GM23248 (cell line): ENCODE measurements at regions not wholly inside any gene's neighbourhood (a gene's known extent, or its start where the extent isn't known, plus 50 kb on each side); places are given as distances from the start of the nearest gene placed in this dataset.

Experiments
- DNase-seq: peaks from one replicate; pipeline ENCODE4 v3.0.0-alpha.2; 2015
- H2AFZ ChIP-seq: fragments of 200-600 bp; sonication (generic); 2 replicates; pipeline ENCODE4 v1.6.1; 2016; ENCODE audit warnings: antibody characterized with exemption
- H3F3A ChIP-seq: fragments of 200-600 bp; sonication (generic); 2 replicates; pipeline ENCODE4 v1.6.1; 2016; ENCODE audit warnings: mild to moderate bottlenecking, antibody characterized with exemption, mixed run types; ENCODE audit not compliant: insufficient read depth
- H3K27ac ChIP-seq: fragments of 200-600 bp; sonication (generic); 2 replicates; pipeline ENCODE4 v1.5.1; 2016; ENCODE audit warnings: mild to moderate bottlenecking
- H3K27me3 ChIP-seq: fragments of 200-600 bp; sonication (generic); replicated peaks from 2 replicates; pipeline ENCODE4 v1.6.1; 2016; ENCODE audit warnings: mild to moderate bottlenecking; ENCODE audit not compliant: insufficient read depth
- H3K36me3 ChIP-seq: fragments of 200-600 bp; sonication (generic); 2 replicates; pipeline ENCODE4 v1.6.1; 2016; ENCODE audit warnings: low read depth, mild to moderate bottlenecking
- H3K4me1 ChIP-seq: fragments of 200-600 bp; sonication (generic); 2 replicates; pipeline ENCODE4 v1.6.1; 2016; ENCODE audit warnings: mild to moderate bottlenecking; ENCODE audit not compliant: insufficient read depth
- H3K4me2 ChIP-seq: fragments of 200-600 bp; sonication (generic); one replicate; pipeline ENCODE4 v1.6.1; 2016; ENCODE audit warnings: mild to moderate bottlenecking; ENCODE audit not compliant: unreplicated experiment
- H3K4me3 ChIP-seq: fragments of 200-600 bp; sonication (generic); 2 replicates; pipeline ENCODE4 v1.5.1; 2016; ENCODE audit warnings: mild to moderate bottlenecking
- H3K79me2 ChIP-seq: fragments of 200-600 bp; sonication (generic); 2 replicates; pipeline ENCODE4 v1.6.1; 2016; ENCODE audit warnings: mild to moderate bottlenecking; ENCODE audit not compliant: insufficient read depth
- H3K9ac ChIP-seq: fragments of 200-600 bp; sonication (generic); 2 replicates; pipeline ENCODE4 v1.6.1; 2016; ENCODE audit warnings: mild to moderate bottlenecking
- H3K9me2 ChIP-seq: fragments of 200-600 bp; sonication (generic); 2 replicates; pipeline ENCODE4 v1.6.1; 2016; ENCODE audit warnings: mixed run types, mild to moderate bottlenecking, moderate library complexity; ENCODE audit not compliant: insufficient read depth
- H3K9me3 ChIP-seq: fragments of 200-600 bp; sonication (generic); one replicate; pipeline ENCODE4 v1.6.1; 2017; ENCODE audit warnings: low read depth
- H4K20me1 ChIP-seq: fragments of 200-600 bp; sonication (generic); 2 replicates; pipeline ENCODE4 v1.6.0; 2016; ENCODE audit not compliant: insufficient read depth
- EZH2 ChIP-seq: fragments of 200-600 bp; sonication (generic); IDR thresholded peaks from 2 replicates; pipeline ENCODE4 v1.6.1; 2018; ENCODE audit warnings: antibody characterized with exemption, mild to moderate bottlenecking; ENCODE audit not compliant: insufficient read depth, poor library complexity, severe bottlenecking
- EZH2phosphoT487 ChIP-seq: fragments of 200-600 bp; sonication (generic); IDR thresholded peaks from 2 replicates; pipeline ENCODE4 v1.6.1; 2018; ENCODE audit warnings: antibody characterized with exemption, moderate library complexity, mild to moderate bottlenecking, low read depth; ENCODE audit not compliant: insufficient read depth
- WGBS, 2 experiments: methylation state at CpG; one replicate each; pipeline ENCODE4 v1.1.6; 2015 to 2017; ENCODE audit warnings: low lambda C conversion rate in 2 of 2, low coverage in 1 of 2; ENCODE audit errors: missing lambda C conversion rate in 2 of 2; 5-methylcytosine and 5-hydroxymethylcytosine counted together
- in situ Hi-C: fragments of 300-500 bp; cut with MboI; formaldehyde crosslinking; loops from 2 replicates; pipeline ENCODE4 v1.15.0; 2020

DNA sequence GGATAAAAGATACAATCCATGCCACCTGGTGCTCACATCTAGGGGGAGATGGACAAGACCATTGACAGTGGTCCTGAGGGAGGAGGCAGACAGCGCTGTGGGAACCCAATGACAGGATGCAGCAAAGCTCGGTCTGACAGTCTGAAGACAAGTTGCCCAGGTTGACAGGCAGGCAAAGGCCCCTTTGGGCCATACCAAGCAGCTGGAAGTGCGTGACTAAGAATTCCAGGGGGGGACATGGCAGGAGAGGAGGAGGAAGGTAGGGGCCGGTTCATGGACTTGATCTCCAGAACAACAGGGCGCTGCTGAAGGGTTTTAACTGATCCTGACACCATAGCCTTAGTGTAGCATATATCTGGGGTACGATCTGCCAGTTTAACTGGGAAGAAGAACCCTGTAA lies 83.4 kb downstream of the RPLP1 start:
- Histone ChIP-seq H3F3A (no peaks in the 10 kb centered on the region), H3K9me2 (no peaks in the 10 kb centered on the region), H4K20me1 (no peaks in the 10 kb centered on the region), H3K4me2 (no peak overlapping the region), H3K4me1 (0 out of 2 replicates have a peak, but pooled peaks cover 4% of the 10 kb centered on the region), H3K9ac (no peak overlapping the region), H3K4me3 (no peak overlapping the region), H3K9me3 (no peaks in the 10 kb centered on the region), H2AFZ (no peak overlapping the region), H3K27ac (no peak overlapping the region), H3K36me3 (no peaks in the 10 kb centered on the region), H3K79me2 (no peaks in the 10 kb centered on the region), H3K27me3 (peaks cover 5% of the 10 kb centered on the region; the same call in 1 of the 2 replicates)
- 75 to 81% methylated on average over 6 of the region's 6 CpGs for WGBS, 2 experiments
- no peak for TF ChIP-seq EZH2phosphoT487
- no peak for TF ChIP-seq EZH2
- DNase-seq = no peak
- in situ Hi-C loops = no loop called here

DNA sequence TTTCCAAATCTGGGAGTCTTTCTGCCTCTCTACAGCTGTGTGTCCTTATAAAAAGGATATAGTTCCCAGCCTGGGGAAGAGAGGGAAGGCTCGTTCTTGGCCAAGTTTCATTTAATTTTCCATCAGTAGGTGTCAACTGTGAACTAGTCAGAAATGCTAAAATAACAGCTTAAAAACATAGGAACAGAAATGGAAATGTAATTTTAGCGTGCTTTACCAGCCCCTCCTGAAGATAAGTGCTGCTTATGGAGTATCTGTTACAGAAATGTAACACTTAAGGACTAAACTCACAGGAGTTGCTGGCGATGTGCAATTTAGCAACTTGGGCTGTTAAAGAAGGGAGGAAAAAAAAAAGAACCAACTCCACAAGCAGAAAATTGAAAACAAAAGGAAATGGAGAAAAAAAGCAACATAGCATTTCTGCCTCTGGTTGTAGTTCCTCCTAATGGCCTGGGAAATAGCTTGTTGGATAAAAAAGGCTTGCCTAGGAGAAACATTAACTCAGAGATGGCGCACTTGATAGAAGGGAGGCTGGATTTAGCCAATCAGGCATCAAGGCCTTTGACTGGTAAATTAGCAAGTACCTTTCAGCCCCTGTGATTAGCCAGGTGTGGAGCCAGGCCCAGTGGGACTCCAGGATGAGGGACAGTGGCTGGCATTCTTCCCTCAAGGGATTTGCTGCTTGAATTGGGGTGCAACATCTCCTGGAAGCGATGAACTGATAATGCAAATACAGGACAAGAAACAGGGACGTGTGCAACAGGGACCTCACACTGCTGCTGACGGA lies 84.3 kb downstream of the RPLP1 start:
- H3K4me1 ChIP-seq = 0 out of 2 replicates have a peak, but pooled peaks cover 4% of the 10 kb centered on the region
- no peak overlapping the region for H3K4me2 ChIP-seq
- in situ Hi-C loops = no loop called here
- H3K9me3 ChIP-seq = no peaks in the 10 kb centered on the region
- H2AFZ ChIP-seq = no peak overlapping the region
- H3K9ac ChIP-seq = no peak overlapping the region
- no peaks in the 10 kb centered on the region for H3F3A ChIP-seq
- 73 to 76% methylated on average over 7 of the region's 7 CpGs for WGBS, 2 experiments
- no peak for TF ChIP-seq EZH2
- TF ChIP-seq EZH2phosphoT487 = no peak
- no peaks in the 10 kb centered on the region for H4K20me1 ChIP-seq
- no peaks in the 10 kb centered on the region for H3K36me3 ChIP-seq
- no peak for DNase-seq
- no peaks in the 10 kb centered on the region for H3K9me2 ChIP-seq
- no peak overlapping the region for H3K4me3 ChIP-seq
- peaks cover 10% of the 10 kb centered on the region for H3K27me3 ChIP-seq
- no peaks in the 10 kb centered on the region for H3K79me2 ChIP-seq
- H3K27ac ChIP-seq = no peak overlapping the region

- Histone ChIP-seq H3F3A (no peaks in the 10 kb centered on the region), H3K27me3 (peaks cover 10% of the 10 kb centered on the region), H3K4me2 (no peak overlapping the region), H3K9me3 (no peaks in the 10 kb centered on the region), H3K9me2 (no peaks in the 10 kb centered on the region), H3K27ac (no peak overlapping the region), H2AFZ (no peak overlapping the region), H4K20me1 (no peaks in the 10 kb centered on the region), H3K4me1 (0 out of 2 replicates have a peak, but pooled peaks cover 4% of the 10 kb centered on the region), H3K79me2 (no peaks in the 10 kb centered on the region), H3K36me3 (no peaks in the 10 kb centered on the region), H3K4me3 (no peak overlapping the region), H3K9ac (no peak overlapping the region)
- DNase-seq = no peak
- in situ Hi-C loops = no loop called here
- TF ChIP-seq EZH2phosphoT487 (no peak), EZH2 (no peak)
- WGBS, 2 experiments = 90 to 100% methylated on average over 1 of the region's 1 CpG
These were observed 85.3 kb downstream of the RPLP1 start for GRCh38 chr15:69537901-69538300.

DNA sequence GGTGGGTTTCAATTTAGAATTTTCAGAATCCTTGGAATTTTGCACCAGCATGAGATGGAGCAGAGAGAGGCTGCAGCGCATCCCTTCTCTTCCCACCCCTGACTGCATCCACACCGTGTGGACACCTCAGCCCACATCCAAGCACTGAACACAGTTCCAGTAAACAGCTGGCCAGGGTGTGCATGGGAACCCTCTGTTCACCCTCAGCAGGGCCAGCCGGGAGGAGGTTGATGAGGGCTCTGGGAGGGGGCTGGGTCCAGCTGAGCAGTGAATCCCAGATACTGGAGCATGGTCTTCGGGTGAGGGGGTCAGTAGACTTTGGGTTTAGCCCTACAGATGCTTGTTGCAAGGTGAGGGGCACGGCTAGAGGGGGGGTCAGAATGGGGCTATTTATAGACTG lies 85.8 kb downstream of the RPLP1 start:
- no peak overlapping the region for H3K4me3 ChIP-seq
- no peak overlapping the region for H3K4me2 ChIP-seq
- no peak overlapping the region for H2AFZ ChIP-seq
- H3K27me3 ChIP-seq = peaks cover 10% of the 10 kb centered on the region
- H3K79me2 ChIP-seq = no peaks in the 10 kb centered on the region
- no peaks in the 10 kb centered on the region for H3K9me3 ChIP-seq
- H3K27ac ChIP-seq = no peak overlapping the region
- no peaks in the 10 kb centered on the region for H3F3A ChIP-seq
- H3K36me3 ChIP-seq = no peaks in the 10 kb centered on the region
- no peaks in the 10 kb centered on the region for H3K9me2 ChIP-seq
- WGBS, 2 experiments = 78 to 79% methylated on average over 5 of the region's 5 CpGs
- in situ Hi-C loops = no loop called here
- TF ChIP-seq EZH2 (no peak), EZH2phosphoT487 (no peak)
- H3K4me1 ChIP-seq = 0 out of 2 replicates have a peak, but pooled peaks cover 4% of the 10 kb centered on the region
- H4K20me1 ChIP-seq = no peaks in the 10 kb centered on the region
- H3K9ac ChIP-seq = no peak overlapping the region
- DNase-seq = no peak
